H1 (cell line): ENCODE measurements at regions not wholly inside any gene's neighbourhood (a gene's known extent, or its start where the extent isn't known, plus 50 kb on each side); places are given as distances from the start of the nearest gene placed in this dataset.

ENCODE experiments used
- CTCF ChIA-PET: fragments of 300-600 bp; sonication (Branson Sonifier 250); formaldehyde crosslinking; loops from one replicate; lab custom pipeline; 2021; ENCODE audit not compliant: partially characterized antibody; lab: Charles Lee
- POLR2A ChIA-PET: fragments of 300-600 bp; sonication (Branson Sonifier 250); formaldehyde crosslinking; loops from one replicate; lab custom pipeline; 2021; ENCODE audit warnings: inconsistent platforms; ENCODE audit not compliant: partially characterized antibody; lab: Charles Lee
- DNase-seq, 2 experiments: peaks; one replicate each; pipeline versions ENCODE4 v3.0.0 to v3.0.0-alpha.2; 2010 to 2022; ENCODE audit warnings: low spot score in 2 of 2, low read depth in 1 of 2, mixed read lengths in 1 of 2
- FAIRE-seq: peaks from 2 replicates; lab custom pipeline; 2011; peaks lifted over from hg19 to GRCh38; lab: Jason Lieb, UNC
- H2AFZ ChIP-seq: 2 replicates; pipeline ENCODE4 v1.8.1; 2012; ENCODE audit warnings: low read length, inconsistent platforms
- H2AK5ac ChIP-seq: 2 replicates; pipeline ENCODE4 v1.6.1; 2013; ENCODE audit warnings: low read depth, low read length
- H2BK120ac ChIP-seq: replicated peaks from 2 replicates; pipeline ENCODE3; 2013; ENCODE audit warnings: low read depth, low read length, inconsistent platforms
- H2BK12ac ChIP-seq: 2 replicates; pipeline ENCODE4 v1.6.1; 2013; ENCODE audit warnings: low read depth, low read length
- H2BK15ac ChIP-seq: 2 replicates; pipeline ENCODE4 v1.6.1; 2013; ENCODE audit warnings: low read length
- H2BK20ac ChIP-seq: 2 replicates; pipeline ENCODE4 v1.6.1; 2013; ENCODE audit warnings: low read length
- H2BK5ac ChIP-seq: 2 replicates; pipeline ENCODE4 v1.6.1; 2013; ENCODE audit warnings: low read depth, low read length
- H3K14ac ChIP-seq: 2 replicates; pipeline ENCODE4 v1.6.1; 2013; ENCODE audit warnings: inconsistent platforms; ENCODE audit not compliant: insufficient read length
- H3K18ac ChIP-seq: 2 replicates; pipeline ENCODE4 v1.6.1; 2013; ENCODE audit warnings: low read length; ENCODE audit errors: extremely low read depth
- H3K23ac ChIP-seq: 2 replicates; pipeline ENCODE4 v1.6.1; 2013; ENCODE audit warnings: inconsistent platforms; ENCODE audit not compliant: insufficient read length
- H3K23me2 ChIP-seq: 2 replicates; pipeline ENCODE4 v1.6.1; 2013; ENCODE audit warnings: low read depth, low read length
- H3K27ac ChIP-seq: 2 replicates; pipeline ENCODE4 v1.6.1; 2011; ENCODE audit warnings: low read depth, low read length, inconsistent platforms
- H3K27me3 ChIP-seq, 4 experiments: replicated peaks in 1 of 4; 1 replicate in 1 of 4; 2 replicates in 3 of 4; pipeline versions ENCODE4 v1.6.1 to v1.8.1; 2011 to 2013; ENCODE audit warnings: low read length in 3 of 4, mild to moderate bottlenecking in 3 of 4, inconsistent platforms in 2 of 4, mixed read lengths in 2 of 4, moderate library complexity in 1 of 4; ENCODE audit not compliant: control insufficient read depth in 3 of 4, insufficient read depth in 3 of 4; ENCODE audit errors: extremely low read depth in 1 of 4
- H3K36me3 ChIP-seq, 4 experiments: 2 replicates each; pipeline versions ENCODE4 v1.6.1 to v1.8.1; 2011 to 2013; ENCODE audit warnings: mild to moderate bottlenecking in 4 of 4, low read length in 3 of 4, moderate library complexity in 2 of 4, control low read depth in 1 of 4, inconsistent platforms in 1 of 4; ENCODE audit not compliant: insufficient read depth in 4 of 4, control insufficient read depth in 2 of 4
- H3K4ac ChIP-seq: replicated peaks from 2 replicates; pipeline ENCODE3; 2013; ENCODE audit warnings: low read length, low read depth, mixed read lengths, inconsistent platforms; ENCODE audit not compliant: insufficient read length
- H3K4me1 ChIP-seq, 4 experiments: replicated peaks in 1 of 4; 1 replicate in 1 of 4; 2 replicates in 3 of 4; pipeline versions ENCODE4 v1.6.1 to v1.8.1; 2011 to 2013; ENCODE audit warnings: low read length in 3 of 4, inconsistent platforms in 2 of 4, mixed read lengths in 1 of 4; ENCODE audit not compliant: insufficient read depth in 4 of 4, control insufficient read depth in 3 of 4
- H3K4me2 ChIP-seq, 2 experiments: 2 replicates each; pipeline versions ENCODE4 v1.6.1 to v1.8.1; 2011 to 2013; ENCODE audit warnings: low read depth in 2 of 2, low read length in 2 of 2, control low read depth in 1 of 2, inconsistent platforms in 1 of 2, mild to moderate bottlenecking in 1 of 2; ENCODE audit not compliant: insufficient read depth in 1 of 2
- H3K4me3 ChIP-seq, 4 experiments: fragments of 200-600, 300-600 bp in 1 of 4; sonication (generic), shearing (Covaris generic), sonication (Bioruptor Twin) in 1 of 4; 2 replicates each; pipeline versions ENCODE4 v1.5.1 to v1.8.1; 2011 to 2016; ENCODE audit warnings: low read length in 4 of 4, low read depth in 3 of 4, control low read depth in 2 of 4, inconsistent platforms in 2 of 4, mild to moderate bottlenecking in 2 of 4, mixed read lengths in 1 of 4, moderate library complexity in 1 of 4; ENCODE audit not compliant: insufficient read depth in 2 of 4; ENCODE audit errors: extremely low read depth in 1 of 4
- H3K56ac ChIP-seq: replicated peaks from 2 replicates; pipeline ENCODE3; 2013; ENCODE audit warnings: low read depth, mild to moderate bottlenecking, mixed read lengths, low read length, inconsistent platforms; ENCODE audit not compliant: insufficient read length
- H3K79me1 ChIP-seq: 2 replicates; pipeline ENCODE4 v1.6.1; 2013; ENCODE audit warnings: low read depth, low read length, control low read depth
- H3K79me2 ChIP-seq, 2 experiments: 2 replicates each; pipeline versions ENCODE4 v1.6.1 to v1.8.1; 2012 to 2013; ENCODE audit warnings: low read length in 2 of 2, mild to moderate bottlenecking in 2 of 2, inconsistent platforms in 1 of 2; ENCODE audit not compliant: insufficient read depth in 2 of 2, control insufficient read depth in 1 of 2
- H3K9ac ChIP-seq, 4 experiments: replicated peaks in 1 of 4; 1 replicate in 1 of 4; 2 replicates in 3 of 4; pipeline versions ENCODE4 v1.6.1 to v1.8.1; 2011 to 2013; ENCODE audit warnings: low read depth in 3 of 4, low read length in 3 of 4, control low read depth in 2 of 4, mild to moderate bottlenecking in 2 of 4, moderate library complexity in 2 of 4, inconsistent platforms in 1 of 4; ENCODE audit errors: extremely low read depth in 1 of 4
- H3K9me3 ChIP-seq, 2 experiments: 2 replicates each; pipeline versions ENCODE4 v1.6.1 to v1.8.1; 2012 to 2013; ENCODE audit warnings: mild to moderate bottlenecking in 2 of 2, moderate library complexity in 2 of 2, control low read depth in 1 of 2, inconsistent platforms in 1 of 2, low read depth in 1 of 2, low read length in 1 of 2, mixed read lengths in 1 of 2; ENCODE audit not compliant: insufficient read depth in 2 of 2
- H4K20me1 ChIP-seq, 2 experiments: replicated peaks in 1 of 2; 2 replicates each; pipeline versions ENCODE3 to v1.8.1; 2011 to 2013; ENCODE audit warnings: inconsistent platforms in 2 of 2, low read length in 2 of 2, mild to moderate bottlenecking in 1 of 2; ENCODE audit not compliant: insufficient read depth in 2 of 2, control insufficient read depth in 1 of 2
- H4K5ac ChIP-seq: 2 replicates; pipeline ENCODE4 v1.6.1; 2013; ENCODE audit warnings: low read length, low read depth, mixed read lengths, inconsistent platforms; ENCODE audit not compliant: insufficient read length
- H4K8ac ChIP-seq: 2 replicates; pipeline ENCODE4 v1.8.0; 2013; ENCODE audit warnings: mild to moderate bottlenecking, moderate library complexity, low read length, inconsistent platforms; ENCODE audit not compliant: insufficient read depth; ENCODE audit errors: extremely low read depth
- H4K91ac ChIP-seq: replicated peaks from 2 replicates; pipeline ENCODE3; 2013; ENCODE audit warnings: low read length, mixed read lengths, inconsistent platforms; ENCODE audit not compliant: insufficient read length
- ATF2 ChIP-seq: IDR thresholded peaks from 2 replicates; pipeline ENCODE4 v1.6.1; 2012; ENCODE audit warnings: low read length, inconsistent platforms
- BACH1 ChIP-seq: IDR thresholded peaks from 2 replicates; pipeline ENCODE4 v1.6.1; 2012; ENCODE audit warnings: low read length, improper control_type of control experiment
- CBX8 ChIP-seq: fragments of 300-800, 300-1000 bp; sonication (generic); IDR thresholded peaks from 2 replicates; pipeline ENCODE4 v1.7.1; 2016; ENCODE audit warnings: low read depth, low read length, borderline replicate concordance
- GTF2F1 ChIP-seq: IDR thresholded peaks from 2 replicates; pipeline ENCODE4 v1.6.1; 2012; ENCODE audit warnings: low read depth, low read length, improper control_type of control experiment, borderline replicate concordance
- HDAC2 ChIP-seq, 2 experiments: fragments of 300-600 bp in 1 of 2; sonication (generic) in 1 of 2; IDR thresholded peaks; 2 replicates each; pipeline ENCODE4 v1.6.1; 2011 to 2012; ENCODE audit warnings: low read depth in 2 of 2, low read length in 2 of 2, mild to moderate bottlenecking in 2 of 2, moderate library complexity in 2 of 2, borderline replicate concordance in 1 of 2, inconsistent platforms in 1 of 2
- SAP30 ChIP-seq: fragments of 300-600 bp; sonication (generic); IDR thresholded peaks from 2 replicates; pipeline ENCODE4 v1.7.1; 2012; ENCODE audit warnings: low read length, moderate library complexity, mild to moderate bottlenecking, inconsistent platforms; ENCODE audit not compliant: insufficient read depth, insufficient replicate concordance
- USF2 ChIP-seq: IDR thresholded peaks from 2 replicates; pipeline ENCODE4 v1.6.1; 2011; ENCODE audit warnings: low read length, improper control_type of control experiment
- ZNF274 ChIP-seq: IDR thresholded peaks from 2 replicates; pipeline ENCODE4 v1.7.0; 2012; ENCODE audit warnings: low read length, borderline replicate concordance; ENCODE audit errors: extremely low read depth
- WGBS, 2 experiments: shearing (Covaris generic) in 1 of 2; methylation state at CpG; one replicate each; pipeline versions ENCODE4 v1.1.6 to v1.1.7; 2013 to 2015; ENCODE audit warnings: low lambda C conversion rate in 2 of 2, mixed read lengths in 2 of 2, inconsistent platforms in 1 of 2, low coverage in 1 of 2, missing lambda C conversion rate in 1 of 2; ENCODE audit not compliant: insufficient replicate concordance in 2 of 2, insufficient coverage in 1 of 2, insufficient read length in 1 of 2; ENCODE audit errors: extremely low coverage in 1 of 2, missing lambda C conversion rate in 1 of 2; 5-methylcytosine and 5-hydroxymethylcytosine counted together
- TF ChIP-seq, protein P1 (sequence below): IDR thresholded peaks from 2 replicates; pipeline ENCODE4 v1.6.1; 2012; ENCODE audit warnings: inconsistent platforms
- TF ChIP-seq, protein P2 (sequence below): IDR thresholded peaks from 2 replicates; pipeline ENCODE4 v1.6.1; 2011; ENCODE audit warnings: low read depth, mild to moderate bottlenecking, low read length; ENCODE audit not compliant: insufficient read depth

GRCh38 chr4:132169660-132170059 lies 979.4 kb upstream of the PCDH10 start:
- no peak overlapping the region for H4K91ac ChIP-seq
- H2BK20ac ChIP-seq: no peak overlapping the region
- H3K9me3 ChIP-seq: peaks cover 0 to 5% of the 10 kb centered on the region in 2 experiments; a peak in 1 of 4 replicates
- H3K23ac ChIP-seq: no peak overlapping the region
- no peak overlapping the region for H3K56ac ChIP-seq
- H2AFZ ChIP-seq: no peak overlapping the region; the same call in 1 of the 2 replicates
- H4K8ac ChIP-seq: no peak overlapping the region; the same call in 1 of the 2 replicates
- H3K4me3 ChIP-seq: no peak overlapping the region
- no peak overlapping the region for H3K4me2 ChIP-seq
- H2BK120ac ChIP-seq: no peak overlapping the region
- WGBS, 2 experiments: 94% methylated on average over 5 of the region's 5 CpGs; no CpG with 5 or more reads in 1 of the 2 experiments
- ChIA-PET CTCF (no interaction called here), POLR2A (no interaction called here)
- no peaks in the 10 kb centered on the region for H3K79me1 ChIP-seq
- no peaks in the 10 kb centered on the region for H3K79me2 ChIP-seq
- H2BK5ac ChIP-seq: no peak overlapping the region
- H2BK15ac ChIP-seq: no peak overlapping the region
- no peaks in the 10 kb centered on the region for H3K4me1 ChIP-seq
- no peak overlapping the region for H3K18ac ChIP-seq
- no peaks in the 10 kb centered on the region for H3K27me3 ChIP-seq
- H3K27ac ChIP-seq: no peak overlapping the region
- DNase-seq (no peak), FAIRE-seq (no peak)
- H3K23me2 ChIP-seq: no peaks in the 10 kb centered on the region
- no peak overlapping the region for H4K5ac ChIP-seq
- H2BK12ac ChIP-seq: peak overlapping the region; percentile 39; the same call in 1 of the 2 replicates
- no peak overlapping the region for H3K9ac ChIP-seq
- no peak overlapping the region for H2AK5ac ChIP-seq
- no peak overlapping the region for H3K4ac ChIP-seq
- no peaks in the 10 kb centered on the region for H3K36me3 ChIP-seq
- no peak overlapping the region for H3K14ac ChIP-seq
- no peaks in the 10 kb centered on the region for H4K20me1 ChIP-seq
- TF ChIP-seq SAP30: no peak
- no peak for TF ChIP-seq USF2
- TF ChIP-seq BACH1: no peak
- TF ChIP-seq, protein P1, sequence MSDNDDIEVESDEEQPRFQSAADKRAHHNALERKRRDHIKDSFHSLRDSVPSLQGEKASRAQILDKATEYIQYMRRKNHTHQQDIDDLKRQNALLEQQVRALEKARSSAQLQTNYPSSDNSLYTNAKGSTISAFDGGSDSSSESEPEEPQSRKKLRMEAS: no peak
- no peak for TF ChIP-seq ATF2
- no peak for TF ChIP-seq CBX8
- TF ChIP-seq, protein P2, sequence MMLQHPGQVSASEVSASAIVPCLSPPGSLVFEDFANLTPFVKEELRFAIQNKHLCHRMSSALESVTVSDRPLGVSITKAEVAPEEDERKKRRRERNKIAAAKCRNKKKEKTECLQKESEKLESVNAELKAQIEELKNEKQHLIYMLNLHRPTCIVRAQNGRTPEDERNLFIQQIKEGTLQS: no peak
- no peak for TF ChIP-seq ZNF274
- no peak for TF ChIP-seq HDAC2 (IDR thresholded peaks at IDR 0.05; ENCODE audit: borderline replicate concordance in 1 of 2, low read depth in 2 of 2, low read length in 2 of 2)
- no peak for TF ChIP-seq GTF2F1
